Skeletal muscle tissue (tissue), 3 donors: ENCODE measurements at regions not wholly inside any gene's neighbourhood (a gene's known extent, or its start where the extent isn't known, plus 50 kb on each side); places are given as distances from the start of the nearest gene placed in this dataset.

Source experiments
- H3K27ac ChIP-seq: one replicate; pipeline ENCODE4 v1.7.0; 2013; ENCODE audit warnings: mild to moderate bottlenecking, low read depth, low read length, inconsistent platforms
- H3K27me3 ChIP-seq, 3 donors: one replicate each; pipeline ENCODE4 v1.7.0; 2013; ENCODE audit warnings: low read length in 3 of 3; ENCODE audit not compliant: control insufficient read depth in 3 of 3, insufficient read depth in 3 of 3
- H3K36me3 ChIP-seq, 3 donors: one replicate each; pipeline ENCODE4 v1.7.0; 2013; ENCODE audit warnings: low read length in 3 of 3; ENCODE audit not compliant: control insufficient read depth in 3 of 3, insufficient read depth in 3 of 3
- H3K4me1 ChIP-seq, 3 donors: one replicate each; pipeline ENCODE4 v1.7.0; 2013; ENCODE audit warnings: low read length in 3 of 3, mild to moderate bottlenecking in 3 of 3; ENCODE audit not compliant: control insufficient read depth in 3 of 3, insufficient read depth in 3 of 3
- H3K4me3 ChIP-seq, 3 donors: one replicate each; pipeline ENCODE4 v1.7.0; 2013; ENCODE audit warnings: low read length in 3 of 3
- H3K9ac ChIP-seq, 3 donors: one replicate each; pipeline ENCODE4 v1.7.0; 2013; ENCODE audit warnings: low read length in 3 of 3, mild to moderate bottlenecking in 3 of 3, moderate library complexity in 2 of 3, low read depth in 1 of 3
- H3K9me3 ChIP-seq, 3 donors: one replicate each; pipeline ENCODE4 v1.7.0; 2013; ENCODE audit warnings: low read length in 3 of 3; ENCODE audit not compliant: control insufficient read depth in 3 of 3
- donor health status: Osteomylitis.

DNA sequence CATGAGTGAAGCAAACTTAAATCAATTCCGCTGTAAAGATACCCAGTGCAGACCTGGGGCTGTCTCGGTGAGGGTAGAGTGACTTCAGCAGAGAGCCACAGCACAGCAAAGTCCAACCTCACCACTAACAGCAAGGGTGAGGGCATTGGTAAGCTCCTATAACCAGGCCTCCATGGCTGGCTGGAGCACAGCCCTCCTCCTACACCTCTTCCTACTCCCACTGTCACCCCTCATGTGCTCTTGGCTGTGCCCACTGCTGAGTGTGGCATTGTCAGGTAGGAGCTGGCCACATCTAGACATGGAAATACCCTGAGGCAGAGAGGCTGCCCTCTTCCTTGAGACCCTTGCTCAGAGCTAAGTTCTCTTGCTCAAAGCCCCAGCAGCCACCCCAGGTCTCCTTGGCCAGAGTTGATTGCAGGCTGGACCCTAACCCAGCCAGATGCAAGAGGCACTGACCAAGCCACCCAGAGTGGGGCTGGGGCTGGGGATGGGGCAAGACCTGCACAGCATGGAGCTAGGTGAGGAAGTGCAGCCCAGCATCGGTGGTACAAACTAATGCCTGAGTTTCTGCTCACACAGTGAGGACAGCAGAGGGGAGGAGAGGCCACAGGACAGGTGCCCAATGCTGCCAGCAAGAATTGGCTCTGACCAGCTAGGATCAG, 77.6 kb upstream of the RAB6C start:
- no peak overlapping the region for H3K9ac ChIP-seq
- no peaks in the 10 kb centered on the region for H3K4me1 ChIP-seq
- no peak overlapping the region for H3K27ac ChIP-seq
- H3K27me3 ChIP-seq: no peaks in the 10 kb centered on the region
- no peaks in the 10 kb centered on the region for H3K9me3 ChIP-seq
- H3K4me3 ChIP-seq: no peak overlapping the region
- no peaks in the 10 kb centered on the region for H3K36me3 ChIP-seq

DNA sequence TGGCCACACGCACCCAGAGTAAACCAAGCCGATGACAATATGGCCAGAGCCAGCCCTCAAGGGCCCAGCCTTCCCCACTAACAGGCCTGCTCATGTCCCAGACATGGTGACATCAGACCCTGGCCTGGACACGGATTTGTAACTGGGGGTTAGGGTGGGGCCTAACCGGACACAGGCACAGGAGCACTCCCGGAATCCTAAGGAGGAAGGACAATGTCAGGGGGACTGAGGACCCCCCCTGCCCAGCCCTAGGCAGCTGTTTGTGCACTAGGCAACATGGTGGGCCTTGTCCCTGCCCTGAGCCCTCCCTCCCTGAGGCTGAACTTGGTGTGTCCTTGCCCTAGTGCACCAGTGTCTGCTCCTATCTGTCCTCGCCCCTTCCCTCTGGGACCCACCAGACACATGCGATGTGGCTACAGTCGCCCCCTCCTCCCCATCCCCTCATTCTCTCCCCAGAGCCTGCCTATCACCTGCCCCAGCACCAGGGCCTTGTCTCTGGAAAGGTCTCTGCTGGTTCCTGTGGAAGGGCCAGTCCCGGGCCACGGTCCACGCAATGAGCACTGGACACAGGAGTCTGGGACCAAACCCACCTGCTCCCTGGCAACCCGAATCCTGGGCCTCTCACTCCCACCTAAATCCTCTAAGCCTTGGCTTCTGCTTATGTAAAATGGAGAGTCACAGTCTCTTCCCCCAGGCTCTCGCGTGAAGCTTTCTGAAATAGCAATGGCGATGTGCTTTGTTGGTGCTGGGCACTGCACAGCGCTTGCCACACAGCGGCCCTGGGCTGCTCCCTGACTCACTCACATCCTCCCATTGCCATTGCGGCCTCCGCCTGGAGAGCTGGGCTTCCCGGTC, 76.5 kb upstream of the RAB6C start:
- no peak overlapping the region for H3K9ac ChIP-seq
- H3K9me3 ChIP-seq: no peaks in the 10 kb centered on the region
- H3K36me3 ChIP-seq: no peaks in the 10 kb centered on the region
- peaks cover 0 to 4% (median 0%) of the 10 kb centered on the region in 3 donors for H3K27me3 ChIP-seq
- no peak overlapping the region for H3K4me3 ChIP-seq
- H3K4me1 ChIP-seq: no peaks in the 10 kb centered on the region
- no peak overlapping the region for H3K27ac ChIP-seq

DNA sequence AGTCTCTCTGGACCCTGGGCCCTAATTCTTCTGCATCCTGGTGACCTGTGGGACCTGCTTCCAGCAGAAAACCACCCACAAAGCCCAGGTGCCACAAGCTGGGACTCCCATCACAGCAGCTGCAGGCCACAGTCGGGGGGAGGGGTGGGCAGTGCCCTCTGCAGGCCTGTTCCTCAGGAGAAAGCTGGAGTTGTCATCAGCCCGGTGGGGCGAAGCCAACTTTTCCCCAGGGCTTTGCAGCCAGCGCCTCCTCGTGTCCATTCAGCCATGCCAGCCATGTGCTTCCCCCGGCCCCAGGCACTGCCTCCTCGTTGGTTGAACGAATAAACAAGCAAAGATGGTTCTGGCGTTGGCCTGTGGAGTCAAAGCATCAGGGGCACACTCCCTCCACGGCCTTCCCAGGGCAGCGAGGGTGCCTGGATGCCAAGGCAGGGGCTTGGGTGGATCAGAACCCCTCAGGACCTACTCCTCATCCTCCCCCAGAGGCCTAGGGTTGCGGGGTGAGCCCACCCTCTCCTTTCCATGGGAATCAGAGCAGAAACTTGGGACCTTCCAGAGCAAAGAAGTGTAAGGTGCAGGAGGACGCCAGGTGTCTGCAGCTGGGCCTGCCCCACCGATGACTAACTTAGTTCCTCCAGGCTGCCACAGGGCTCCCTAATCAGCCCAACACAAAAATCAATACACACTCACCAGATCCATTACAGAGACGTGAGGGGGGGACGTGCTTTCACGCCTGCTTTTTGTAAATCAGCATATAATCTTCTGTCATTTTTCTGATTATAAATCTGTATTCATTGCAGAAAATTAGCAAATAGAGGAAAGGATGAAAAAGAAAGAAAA, 75.7 kb upstream of the RAB6C start:
- no peaks in the 10 kb centered on the region for H3K36me3 ChIP-seq
- H3K4me1 ChIP-seq: no peaks in the 10 kb centered on the region
- no peaks in the 10 kb centered on the region for H3K9me3 ChIP-seq
- peaks cover 0 to 4% (median 0%) of the 10 kb centered on the region in 3 donors for H3K27me3 ChIP-seq
- H3K9ac ChIP-seq: no peak overlapping the region
- no peak overlapping the region for H3K4me3 ChIP-seq
- no peak overlapping the region for H3K27ac ChIP-seq

DNA sequence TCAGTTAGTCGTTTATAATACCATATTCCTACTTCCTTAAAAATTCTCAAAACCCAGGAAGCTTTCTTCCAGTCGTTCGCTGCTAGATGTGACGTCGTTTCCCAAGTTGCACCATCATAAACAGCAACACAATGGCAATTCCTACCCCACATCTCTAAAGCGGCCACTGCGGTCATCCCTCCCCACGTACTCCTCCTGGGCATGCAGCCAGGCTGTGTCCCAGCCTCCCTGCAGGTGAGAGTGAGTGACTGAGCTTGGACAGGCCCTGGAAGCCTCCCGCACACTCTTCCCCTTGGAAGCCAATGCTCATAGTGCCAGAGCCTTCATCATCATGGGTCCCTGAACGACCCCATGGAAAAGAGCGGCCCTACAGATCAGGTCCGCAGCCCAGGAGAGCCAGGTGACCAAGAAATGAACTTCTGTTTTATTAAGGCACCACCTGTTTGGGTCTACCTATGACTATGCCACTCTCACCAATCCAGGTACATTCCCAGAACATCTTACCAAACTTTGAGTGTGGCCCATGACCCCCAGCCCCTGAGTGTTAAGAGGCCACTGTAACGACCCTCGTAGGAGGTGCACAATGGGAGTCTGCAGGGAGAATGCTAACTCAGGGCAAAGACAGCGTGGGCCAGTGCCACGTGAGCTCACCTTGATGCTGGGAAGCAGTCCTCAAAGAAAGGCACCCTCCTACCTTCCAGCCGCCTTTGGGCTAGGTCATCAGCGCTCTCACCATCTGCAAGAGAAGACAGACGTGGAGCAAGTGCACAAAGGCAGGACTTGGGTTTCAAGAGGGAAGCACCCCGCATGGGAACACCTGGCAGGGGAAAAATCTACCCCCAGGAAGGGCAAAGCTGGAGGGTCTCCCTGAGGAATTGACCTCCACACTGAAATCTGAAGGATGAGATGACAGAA, 74.7 kb upstream of the RAB6C start:
- no peak overlapping the region for H3K4me3 ChIP-seq
- no peaks in the 10 kb centered on the region for H3K9me3 ChIP-seq
- no peak overlapping the region for H3K9ac ChIP-seq
- H3K4me1 ChIP-seq: no peaks in the 10 kb centered on the region
- no peak overlapping the region for H3K27ac ChIP-seq
- H3K36me3 ChIP-seq: no peaks in the 10 kb centered on the region
- H3K27me3 ChIP-seq: peaks cover 0 to 4% (median 0%) of the 10 kb centered on the region in 3 donors

DNA sequence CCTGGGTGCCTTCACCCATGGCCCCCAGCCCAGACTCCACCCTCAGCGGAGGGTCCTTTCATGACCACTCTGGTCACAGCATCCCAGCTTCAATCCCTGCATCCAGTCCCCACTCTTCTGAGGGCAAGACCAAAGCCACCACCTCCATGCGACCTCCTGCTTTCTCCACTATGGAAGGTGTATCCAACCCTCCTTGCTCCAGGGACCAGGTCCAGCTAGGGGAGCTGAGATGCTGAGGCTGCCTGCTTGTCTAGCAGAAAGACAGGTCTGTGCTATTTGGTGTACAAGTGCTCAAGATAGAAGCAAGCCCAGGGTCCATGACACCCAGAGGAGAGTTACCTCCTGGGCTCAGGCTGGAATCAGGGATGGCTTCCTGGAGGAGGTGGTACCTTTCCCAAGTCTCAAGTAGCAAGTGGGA, 73.8 kb upstream of the RAB6C start:
- no peak overlapping the region for H3K4me3 ChIP-seq
- no peaks in the 10 kb centered on the region for H3K9me3 ChIP-seq
- no peak overlapping the region for H3K27ac ChIP-seq
- H3K27me3 ChIP-seq: peaks cover 0 to 4% (median 0%) of the 10 kb centered on the region in 3 donors
- H3K9ac ChIP-seq: no peak overlapping the region
- no peaks in the 10 kb centered on the region for H3K4me1 ChIP-seq
- no peaks in the 10 kb centered on the region for H3K36me3 ChIP-seq

DNA sequence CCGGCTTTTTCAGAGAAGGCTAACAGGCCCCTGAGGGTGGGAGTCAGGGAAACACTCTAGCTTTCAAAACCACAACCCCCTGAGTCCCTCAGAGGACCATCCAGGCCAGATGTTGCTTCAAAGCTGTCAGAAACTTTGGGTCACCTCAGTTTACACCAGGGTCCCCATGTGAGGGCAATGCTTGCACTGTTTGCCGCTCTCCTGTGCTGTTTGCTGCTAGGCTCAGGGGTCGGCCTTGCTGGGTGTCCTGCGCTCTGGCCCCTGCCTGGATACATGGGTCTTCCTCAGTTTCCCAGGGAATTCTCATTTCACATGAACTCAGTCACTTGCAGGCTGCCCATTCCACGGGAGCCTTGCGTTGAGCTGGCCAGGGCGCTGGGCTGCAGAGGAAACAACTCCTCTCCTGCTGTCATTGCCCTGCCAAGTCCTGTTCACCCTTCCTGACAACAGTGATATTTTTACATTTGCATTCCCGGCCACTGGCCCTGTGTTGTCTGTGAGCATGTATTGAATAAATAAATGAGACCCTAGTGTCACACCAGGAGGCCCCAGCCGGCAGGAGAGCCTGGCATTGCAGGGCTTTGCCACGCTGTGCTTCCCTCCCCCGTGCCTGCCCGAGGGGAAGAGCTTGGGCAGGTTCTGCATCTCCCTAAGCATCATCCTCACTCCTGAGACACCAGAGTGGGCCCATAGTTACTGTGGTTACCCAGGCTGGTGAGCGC, 73.2 kb upstream of the RAB6C start:
- Histone ChIP-seq H3K9ac (no peak overlapping the region), H3K9me3 (no peaks in the 10 kb centered on the region), H3K4me3 (no peak overlapping the region), H3K27me3 (peaks cover 0 to 4% (median 0%) of the 10 kb centered on the region in 3 donors), H3K36me3 (no peaks in the 10 kb centered on the region), H3K27ac (no peak overlapping the region), H3K4me1 (no peaks in the 10 kb centered on the region)

DNA sequence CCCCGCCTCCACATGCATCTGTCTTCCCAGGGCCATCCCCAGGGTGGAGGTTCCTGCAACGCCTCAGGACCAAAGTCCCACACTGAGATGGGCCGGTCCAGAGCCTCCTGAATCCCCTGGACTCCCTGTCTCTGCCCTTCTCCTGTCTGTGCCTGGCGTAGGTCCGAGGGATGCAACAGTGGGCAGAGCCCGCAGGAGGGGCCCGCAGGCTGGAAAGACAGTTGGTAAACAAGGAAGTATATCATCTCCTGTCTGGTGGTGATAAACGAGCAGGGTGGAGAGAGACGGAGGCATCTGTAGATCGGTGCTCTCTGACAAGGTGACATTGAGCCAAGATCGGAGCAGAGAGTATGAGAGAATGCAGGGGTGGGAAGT, 72.6 kb upstream of the RAB6C start:
- no peaks in the 10 kb centered on the region for H3K36me3 ChIP-seq
- no peaks in the 10 kb centered on the region for H3K9me3 ChIP-seq
- H3K27me3 ChIP-seq: peaks cover 0 to 4% (median 0%) of the 10 kb centered on the region in 3 donors
- H3K9ac ChIP-seq: no peak overlapping the region
- no peaks in the 10 kb centered on the region for H3K4me1 ChIP-seq
- H3K4me3 ChIP-seq: no peak overlapping the region
- H3K27ac ChIP-seq: no peak overlapping the region

DNA sequence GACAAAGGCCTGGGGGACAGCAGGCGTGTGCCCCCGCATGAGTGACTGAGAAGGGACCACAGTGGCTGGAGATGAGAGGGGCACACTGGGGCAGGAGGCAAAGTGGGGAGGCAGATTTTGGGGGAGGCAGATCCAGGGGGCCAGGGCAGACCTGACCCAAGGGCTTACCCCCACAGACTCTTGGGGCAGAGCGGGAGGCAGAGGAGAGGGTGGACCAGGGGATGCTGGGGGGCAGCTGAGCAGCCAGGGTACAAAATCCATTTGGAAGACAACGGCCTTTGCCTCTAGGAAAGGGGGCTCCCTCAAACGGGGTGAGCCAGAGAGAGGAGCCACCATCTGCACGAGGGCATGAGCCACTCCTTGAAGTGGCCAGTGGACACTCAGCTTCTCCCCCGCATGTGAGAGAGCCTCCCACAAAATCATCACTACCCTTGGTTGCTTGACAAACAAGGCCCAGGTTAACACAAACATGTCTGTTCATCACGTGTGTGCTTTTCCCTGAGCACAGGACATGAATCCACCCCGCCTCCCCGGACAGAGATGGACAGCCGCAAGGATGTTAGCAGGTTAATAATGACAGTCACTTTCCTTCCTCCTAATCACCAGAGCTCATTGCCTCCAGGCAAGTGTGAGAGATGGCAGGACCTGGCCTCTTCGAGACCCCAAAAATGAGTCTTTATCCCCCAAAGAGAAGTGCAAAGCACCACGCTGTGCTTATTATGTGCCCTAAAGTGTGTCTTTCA, 72.0 kb upstream of the RAB6C start:
- Histone ChIP-seq H3K4me3 (no peak overlapping the region), H3K9me3 (no peaks in the 10 kb centered on the region)

More for the DNA sequence above, 72.0 kb upstream of the RAB6C start:
- Histone ChIP-seq H3K4me1 (no peaks in the 10 kb centered on the region), H3K27me3 (peaks cover 0 to 4% (median 0%) of the 10 kb centered on the region in 3 donors), H3K36me3 (no peaks in the 10 kb centered on the region), H3K27ac (no peak overlapping the region), H3K9ac (no peak overlapping the region)
